Activated naive CD8-positive, alpha-beta T cell treated with anti-CD3 and anti-CD28 coated beads, Interleukin-2, amount 50 U/mL, for 24 hours (primary cell): ENCODE measurements at regions not wholly inside any gene's neighbourhood (a gene's known extent, or its start where the extent isn't known, plus 50 kb on each side); places are given as distances from the start of the nearest gene placed in this dataset.
A peak's percentile ranks its signal among the peaks of the same experiment; 100 is the strongest.

Source experiments
- ATAC-seq: fragments of 150-1000 bp; cut with Tn5 transposase; one replicate; pipeline ENCODE4 v1.10.0; 2021
- DNase-seq: peaks from one replicate; pipeline ENCODE4 v3.0.0; 2021
- H3K27ac Mint-ChIP-seq: one replicate; pipeline ENCODE4 v1.8.0; 2021; ENCODE audit warnings: mild to moderate bottlenecking, mixed read lengths
- H3K27me3 Mint-ChIP-seq: one replicate; pipeline ENCODE4 v1.8.0; 2021; ENCODE audit warnings: mixed read lengths
- H3K36me3 Mint-ChIP-seq: one replicate; pipeline ENCODE4 v1.8.0; 2021; ENCODE audit warnings: low read depth, mixed read lengths
- H3K4me1 Mint-ChIP-seq: one replicate; pipeline ENCODE4 v1.8.0; 2021; ENCODE audit warnings: mixed read lengths
- H3K4me3 Mint-ChIP-seq: one replicate; pipeline ENCODE4 v1.8.0; 2021; ENCODE audit warnings: mild to moderate bottlenecking, moderate library complexity, mixed read lengths
- H3K9me3 Mint-ChIP-seq: one replicate; pipeline ENCODE4 v1.8.0; 2021; ENCODE audit warnings: mixed read lengths

DNA sequence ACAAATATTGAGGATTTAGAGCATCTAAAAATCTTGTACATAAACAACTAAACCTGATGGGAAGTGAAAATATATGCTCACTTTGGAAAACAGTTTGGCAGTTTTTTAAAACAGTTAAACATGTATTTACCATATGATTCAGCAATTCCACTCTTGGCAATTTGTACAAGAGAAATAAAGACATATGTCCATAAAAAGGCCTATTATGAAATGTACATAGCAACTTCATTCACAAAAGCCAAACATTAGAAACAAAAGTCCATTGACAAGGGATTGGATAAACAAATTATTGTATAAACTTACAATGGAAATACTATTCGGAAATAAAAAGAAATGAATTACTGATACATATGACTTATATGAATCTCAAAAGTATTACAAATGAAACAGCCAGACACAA lies 196.2 kb upstream of the SLC24A2 start:
- Mint-ChIP-seq H3K27ac (no peak overlapping the region), H3K4me3 (no peak overlapping the region), H3K27me3 (no peaks in the 10 kb centered on the region), H3K9me3 (no peaks in the 10 kb centered on the region), H3K4me1 (no peaks in the 10 kb centered on the region), H3K36me3 (no peaks in the 10 kb centered on the region)
- no peak for ATAC-seq
- no peak for DNase-seq

DNA sequence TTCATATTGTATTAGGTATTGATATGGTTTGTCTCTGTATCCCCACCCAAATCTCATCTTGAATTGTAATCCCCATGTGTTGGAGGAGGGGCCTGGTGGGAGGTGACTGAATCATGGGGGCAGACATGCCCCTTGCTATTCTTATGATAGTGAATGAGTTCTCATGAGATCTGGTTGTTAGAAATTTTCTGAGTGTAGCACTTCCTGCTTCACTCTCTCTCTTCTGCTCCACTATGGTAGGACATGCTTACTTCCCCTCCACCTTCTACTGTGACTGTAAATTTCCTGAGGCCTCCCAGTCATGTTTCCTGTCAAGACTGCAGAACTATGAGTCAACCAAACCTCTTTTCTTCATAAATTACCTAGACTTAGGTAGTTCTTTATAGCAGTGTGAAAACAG lies 187.4 kb upstream of the SLC24A2 start:
- Mint-ChIP-seq H3K27ac (peak overlapping the region; percentile 89), H3K4me3 (no peak overlapping the region)

DNA sequence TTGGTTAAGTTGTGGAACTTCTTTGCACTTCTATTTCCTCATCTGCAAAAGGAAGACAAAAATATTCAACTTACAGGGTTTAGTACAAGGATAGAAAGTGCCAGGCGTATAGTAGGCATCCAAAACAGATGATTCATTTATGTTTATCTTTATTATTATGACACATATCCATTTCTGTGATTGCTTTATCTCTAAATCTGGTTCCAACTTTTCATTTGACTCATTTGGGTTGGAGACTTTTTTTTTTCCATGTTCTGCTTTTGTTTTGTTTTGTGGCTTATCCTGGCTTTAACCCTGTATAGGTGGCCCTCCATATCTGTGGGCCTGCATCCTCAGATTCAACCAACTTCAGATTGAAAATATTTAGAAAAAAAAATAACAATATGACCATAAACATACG lies 186.7 kb upstream of the SLC24A2 start:
- peaks cover 3% of the 10 kb centered on the region for H3K36me3 Mint-ChIP-seq
- H3K9me3 Mint-ChIP-seq, result no peaks in the 10 kb centered on the region
- DNase-seq (no peak), ATAC-seq (peak; percentile 22)
- H3K27ac Mint-ChIP-seq, result no peak overlapping the region
- peaks cover 20% of the 10 kb centered on the region for H3K4me1 Mint-ChIP-seq
- H3K4me3 Mint-ChIP-seq, result no peak overlapping the region
- peaks cover 2% of the 10 kb centered on the region for H3K27me3 Mint-ChIP-seq

More for the DNA sequence above, 187.4 kb upstream of the SLC24A2 start:
- Mint-ChIP-seq H3K27me3 (peaks cover 2% of the 10 kb centered on the region), H3K9me3 (no peaks in the 10 kb centered on the region), H3K36me3 (peaks cover 3% of the 10 kb centered on the region), H3K4me1 (peaks cover 20% of the 10 kb centered on the region)
- ATAC-seq (peak; percentile 93), DNase-seq (peak; percentile 7)

DNA sequence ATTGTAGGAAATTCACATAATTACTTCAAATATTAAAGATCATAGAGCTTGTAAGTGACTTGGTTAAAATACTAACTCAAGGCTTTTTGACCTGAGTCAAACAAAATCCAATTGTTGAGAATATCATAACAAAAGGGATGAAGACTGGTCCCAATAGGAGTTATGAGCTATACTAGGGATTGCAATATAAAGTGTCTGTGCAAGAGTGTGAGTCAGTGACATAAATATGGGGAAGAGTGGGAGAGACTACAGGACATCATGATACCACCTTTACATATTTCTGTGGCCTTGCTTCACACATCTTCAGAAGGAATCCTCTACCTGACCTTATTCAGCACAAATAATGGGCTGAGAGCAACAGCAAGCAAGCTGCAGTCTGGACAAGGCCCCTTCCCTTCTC lies 180.9 kb upstream of the SLC24A2 start:
- ATAC-seq (no peak), DNase-seq (no peak)
- Mint-ChIP-seq H3K36me3 (no peaks in the 10 kb centered on the region), H3K9me3 (no peaks in the 10 kb centered on the region), H3K4me3 (no peak overlapping the region), H3K4me1 (peaks cover 4% of the 10 kb centered on the region), H3K27me3 (peaks cover 4% of the 10 kb centered on the region), H3K27ac (no peak overlapping the region)

DNA sequence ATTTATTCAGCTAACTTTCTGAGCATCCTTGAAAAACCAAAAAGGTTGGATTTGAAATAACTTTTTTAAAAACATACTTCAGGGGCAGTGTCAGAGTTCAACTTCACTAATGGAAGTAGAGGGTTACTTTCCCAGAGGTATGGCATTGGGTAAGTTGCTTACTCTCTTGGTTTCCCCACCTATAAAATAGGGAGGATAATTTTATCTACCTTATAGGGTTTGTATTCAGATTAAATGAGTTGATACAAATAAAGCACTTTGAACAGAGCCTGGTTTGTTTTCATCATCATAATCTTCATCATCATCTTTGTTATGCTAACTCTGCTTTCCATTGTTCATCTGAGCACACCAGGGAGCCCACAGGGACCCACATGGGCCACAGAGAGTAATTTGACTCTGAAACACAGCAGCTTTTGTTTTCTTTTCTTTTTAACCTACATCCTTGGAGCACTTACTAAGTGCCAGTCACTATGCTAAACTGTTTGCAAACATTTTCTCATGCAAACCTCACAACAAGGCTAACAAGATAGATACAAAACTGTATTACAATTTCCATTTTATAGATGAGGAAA lies 179.1 kb upstream of the SLC24A2 start:
- DNase-seq (no peak), ATAC-seq (no peak)
- Mint-ChIP-seq H3K36me3 (no peaks in the 10 kb centered on the region), H3K9me3 (no peaks in the 10 kb centered on the region), H3K4me1 (peaks cover 4% of the 10 kb centered on the region), H3K27me3 (peaks cover 4% of the 10 kb centered on the region), H3K27ac (no peak overlapping the region), H3K4me3 (no peak overlapping the region)

- H3K9me3 Mint-ChIP-seq, result no peaks in the 10 kb centered on the region
- H3K36me3 Mint-ChIP-seq, result no peaks in the 10 kb centered on the region
- no peak overlapping the region for H3K4me3 Mint-ChIP-seq
- no peak for ATAC-seq
- no peak for DNase-seq
- H3K27me3 Mint-ChIP-seq, result peaks cover 4% of the 10 kb centered on the region
- no peak overlapping the region for H3K27ac Mint-ChIP-seq
- H3K4me1 Mint-ChIP-seq, result peaks cover 4% of the 10 kb centered on the region
Measured at GRCh38 chr9:19967216-19967887, 178.5 kb upstream of the SLC24A2 start.

DNA sequence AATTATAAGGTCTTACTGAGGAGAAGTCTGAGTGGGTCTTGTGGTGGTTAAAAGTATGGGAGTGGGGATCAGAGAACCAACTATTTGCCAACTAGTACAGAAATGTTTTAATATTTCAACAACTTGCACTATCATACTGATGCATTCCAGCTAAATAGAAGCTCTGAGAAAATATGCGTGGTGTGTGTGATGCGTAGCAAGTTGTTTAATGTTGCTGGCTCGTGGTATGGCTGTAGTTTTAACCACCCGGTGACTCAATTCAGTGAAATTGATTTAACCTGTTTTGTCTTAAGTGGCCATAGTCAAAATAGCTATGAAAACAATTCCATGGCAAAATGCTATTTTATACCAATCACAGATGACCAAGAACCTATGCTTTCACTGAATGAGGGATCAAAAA lies 176.5 kb upstream of the SLC24A2 start:
- H3K27ac Mint-ChIP-seq, result no peak overlapping the region
- H3K4me1 Mint-ChIP-seq, result peaks cover 4% of the 10 kb centered on the region
- no peaks in the 10 kb centered on the region for H3K36me3 Mint-ChIP-seq
- peaks cover 2% of the 10 kb centered on the region for H3K27me3 Mint-ChIP-seq
- DNase-seq (no peak), ATAC-seq (no peak)
- H3K9me3 Mint-ChIP-seq, result no peaks in the 10 kb centered on the region
- H3K4me3 Mint-ChIP-seq, result no peak overlapping the region

DNA sequence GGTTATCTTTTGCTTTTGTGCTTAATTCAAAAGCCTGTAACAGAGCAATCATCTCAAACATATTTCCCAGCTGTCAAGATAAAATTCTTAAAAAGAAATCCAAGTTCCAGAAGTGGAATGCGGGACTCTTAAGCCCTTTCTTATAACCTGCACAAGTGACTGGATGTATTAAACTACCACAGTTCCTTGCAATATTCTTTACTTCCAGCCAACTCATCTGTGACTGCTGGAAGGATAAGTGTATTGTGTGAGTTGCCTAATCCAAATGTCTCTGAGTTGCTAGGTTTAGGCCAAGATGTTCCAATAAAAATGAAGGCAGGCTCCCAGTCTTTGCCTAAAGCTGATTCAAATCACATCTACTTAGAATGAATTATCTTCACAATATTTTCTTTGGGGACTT lies 159.2 kb upstream of the SLC24A2 start:
- no peak for DNase-seq
- no peak for ATAC-seq
- Mint-ChIP-seq H3K4me1 (no peaks in the 10 kb centered on the region), H3K4me3 (no peak overlapping the region), H3K36me3 (peaks cover under 1% of the 10 kb centered on the region), H3K27me3 (peaks cover 4% of the 10 kb centered on the region), H3K27ac (no peak overlapping the region), H3K9me3 (peaks cover 1% of the 10 kb centered on the region)

- no peaks in the 10 kb centered on the region for H3K36me3 Mint-ChIP-seq
- DNase-seq, result no peak
- no peak for ATAC-seq
- H3K27ac Mint-ChIP-seq, result no peak overlapping the region
- no peaks in the 10 kb centered on the region for H3K9me3 Mint-ChIP-seq
- H3K4me3 Mint-ChIP-seq, result no peak overlapping the region
- H3K4me1 Mint-ChIP-seq, result no peaks in the 10 kb centered on the region
- H3K27me3 Mint-ChIP-seq, result peaks cover 8% of the 10 kb centered on the region
Measured at GRCh38 chr9:19946441-19947109, 157.7 kb upstream of the SLC24A2 start.

GRCh38 chr9:19941874-19942273 lies 153.0 kb upstream of the SLC24A2 start:
- Mint-ChIP-seq H3K4me3 (no peak overlapping the region), H3K27me3 (peaks cover 8% of the 10 kb centered on the region), H3K27ac (no peak overlapping the region), H3K36me3 (no peaks in the 10 kb centered on the region), H3K9me3 (no peaks in the 10 kb centered on the region), H3K4me1 (no peaks in the 10 kb centered on the region)
- no peak for DNase-seq
- no peak for ATAC-seq

GRCh38 chr9:19940811-19941535 lies 152.1 kb upstream of the SLC24A2 start:
- Mint-ChIP-seq H3K4me3 (no peak overlapping the region), H3K27ac (no peak overlapping the region), H3K27me3 (peaks cover 8% of the 10 kb centered on the region), H3K9me3 (no peaks in the 10 kb centered on the region), H3K36me3 (no peaks in the 10 kb centered on the region), H3K4me1 (no peaks in the 10 kb centered on the region)
- DNase-seq (no peak), ATAC-seq (no peak)

GRCh38 chr9:19939734-19940278 lies 151.0 kb upstream of the SLC24A2 start:
- Mint-ChIP-seq H3K4me1 (no peaks in the 10 kb centered on the region), H3K9me3 (no peaks in the 10 kb centered on the region), H3K4me3 (no peak overlapping the region), H3K36me3 (no peaks in the 10 kb centered on the region), H3K27ac (no peak overlapping the region), H3K27me3 (peaks cover 12% of the 10 kb centered on the region)
- ATAC-seq, result no peak
- DNase-seq, result no peak

- H3K9me3 Mint-ChIP-seq, result no peaks in the 10 kb centered on the region
- peaks cover 16% of the 10 kb centered on the region for H3K27me3 Mint-ChIP-seq
- no peak overlapping the region for H3K27ac Mint-ChIP-seq
- H3K4me3 Mint-ChIP-seq, result no peak overlapping the region
- H3K36me3 Mint-ChIP-seq, result no peaks in the 10 kb centered on the region
- ATAC-seq (no peak), DNase-seq (no peak)
- H3K4me1 Mint-ChIP-seq, result peaks cover 4% of the 10 kb centered on the region
Measured at GRCh38 chr9:19938990-19939733, 150.3 kb upstream of the SLC24A2 start.

- Mint-ChIP-seq H3K27me3 (peaks cover 14% of the 10 kb centered on the region), H3K27ac (no peak overlapping the region), H3K4me3 (no peak overlapping the region), H3K4me1 (peaks cover 5% of the 10 kb centered on the region), H3K9me3 (no peaks in the 10 kb centered on the region), H3K36me3 (no peaks in the 10 kb centered on the region)
- DNase-seq (no peak), ATAC-seq (no peak)
Measured at GRCh38 chr9:19937121-19937520, 148.3 kb upstream of the SLC24A2 start.
